ENCODE measurements at regions not wholly inside any gene's neighbourhood (a gene's known extent, or its start where the extent isn't known, plus 50 kb on each side); places are given as distances from the start of the nearest gene placed in this dataset.

- dilution Hi-C loops (cut with MboI; ENCODE audit: extremely low pct_ligation_motif_present, low sequenced_read_pairs) (no loop called here), intact Hi-C loops (cut with micrococcal nuclease) (no loop called here)
- POLR2A ChIA-PET, result no interaction called here
- Histone ChIP-seq H3K4me3 (replicated peaks in 1 of 3; ENCODE audit: insufficient read depth in 1 of 3, low read depth in 1 of 3, low read length in 3 of 3) (no peak overlapping the region), H3K79me2 (ENCODE audit: control insufficient read depth, insufficient read depth, low read length) (no peaks in the 10 kb centered on the region), H3K4me1 (ENCODE audit: control insufficient read depth, extremely low read depth, insufficient read depth, low read length) (no peaks in the 10 kb centered on the region), H3K9me1 (replicated peaks; ENCODE audit: control insufficient read depth, extremely low read depth, insufficient read depth, low read length) (no peaks in the 10 kb centered on the region), H3K9ac (replicated peaks; ENCODE audit: extremely low read depth, insufficient read depth, low read length) (no peak overlapping the region), H2AFZ (ENCODE audit: low read depth, low read length) (no peak overlapping the region), H3K9me3 (replicated peaks; ENCODE audit: control insufficient read depth, insufficient read depth, low read length) (no peaks in the 10 kb centered on the region), H3K4me2 (ENCODE audit: insufficient read depth, low read length) (no peak overlapping the region), H3K36me3 (ENCODE audit: control insufficient read depth in 2 of 2, extremely low read depth in 1 of 2, insufficient read depth in 2 of 2, low read length in 2 of 2) (no peaks in the 10 kb centered on the region), H4K20me1 (replicated peaks; ENCODE audit: control insufficient read depth, extremely low read depth, insufficient read depth, low read length) (no peaks in the 10 kb centered on the region), H3K27me3 (ENCODE audit: control insufficient read depth in 2 of 2, insufficient read depth in 2 of 2, low read length in 2 of 2) (no peaks in the 10 kb centered on the region), H3K27ac (ENCODE audit: insufficient read depth, low read depth, low read length) (no peak overlapping the region)
- FAIRE-seq (no peak), DNase-seq (ENCODE audit: low read depth, low spot score) (no peak)
- CTCF ChIA-PET, result interaction anchor here (1.2 kb wide), 1 partner anchor 9 kb away, joined by 4 read pairs; no protein-coding TSS in a partner anchor
- TF ChIP-seq MAX (IDR thresholded peaks at IDR 0.05; ENCODE audit: insufficient read depth, insufficient read length), result no peak
- no peak for TF ChIP-seq POLR2A (IDR thresholded peaks at IDR 0.05; ENCODE audit: low read depth, low read length)
- no peak for TF ChIP-seq EZH2 (IDR thresholded peaks at IDR 0.05; ENCODE audit: borderline replicate concordance, low read depth, low read length, severe bottlenecking)
- TF ChIP-seq MYC (IDR thresholded peaks at IDR 0.05; ENCODE audit: low read depth, low read length), result no peak
- no peak for TF ChIP-seq FOS (IDR thresholded peaks at IDR 0.05; ENCODE audit: borderline replicate concordance, insufficient read depth, low read length)
- TF ChIP-seq JUN (IDR thresholded peaks at IDR 0.05; ENCODE audit: borderline replicate concordance, insufficient read depth, insufficient read length, low read depth), result no peak
- TF ChIP-seq CTCF (IDR thresholded peaks at IDR 0.05; ENCODE audit: extremely low read depth in 1 of 2, insufficient read depth in 1 of 2, low read depth in 1 of 2, low read length in 2 of 2), result no peak
- no peak for TF ChIP-seq POLR2AphosphoS5 (IDR thresholded peaks at IDR 0.05; ENCODE audit: insufficient read depth, low read depth, low read length)
- TF ChIP-seq GATA2 (IDR thresholded peaks at IDR 0.05; ENCODE audit: insufficient read depth, insufficient read length, low read depth, low read length), result no peak
- no TSS peak for BruUV-seq (replicated peaks)
Observed at GRCh38 chr2:111238296-111238695, 117.6 kb downstream of the BCL2L11 start.
